NCI-H748 (cell line): ENCODE measurements at regions not wholly inside any gene's neighbourhood (a gene's known extent, or its start where the extent isn't known, plus 50 kb on each side); places are given as distances from the start of the nearest gene placed in this dataset.

Source experiments
- DNase-seq: peaks from one replicate; lab custom pipeline; 2025; ENCODE audit not compliant: unreplicated experiment; lab: John Stamatoyannopoulos, UW

DNA sequence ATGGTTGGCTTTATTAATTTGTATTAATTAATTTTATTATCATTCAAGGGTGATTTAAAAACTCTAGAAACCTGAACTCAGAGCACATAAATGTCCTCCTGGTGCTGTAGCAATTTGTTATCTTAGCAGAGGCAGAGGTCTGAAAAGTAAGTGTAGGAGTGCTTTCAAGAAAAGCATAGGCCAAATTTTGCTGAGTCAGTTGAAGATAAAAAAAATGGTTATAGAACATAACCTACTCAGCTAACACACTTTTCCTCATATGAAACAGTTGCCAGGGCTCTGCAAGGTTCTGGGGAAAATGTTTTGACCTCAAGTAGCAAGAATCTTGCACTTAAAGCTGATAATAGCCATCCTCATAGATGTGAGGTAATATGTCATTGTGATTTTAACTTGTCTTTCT lies 53.5 kb upstream of the CHODL start:
- no peak for DNase-seq

DNA sequence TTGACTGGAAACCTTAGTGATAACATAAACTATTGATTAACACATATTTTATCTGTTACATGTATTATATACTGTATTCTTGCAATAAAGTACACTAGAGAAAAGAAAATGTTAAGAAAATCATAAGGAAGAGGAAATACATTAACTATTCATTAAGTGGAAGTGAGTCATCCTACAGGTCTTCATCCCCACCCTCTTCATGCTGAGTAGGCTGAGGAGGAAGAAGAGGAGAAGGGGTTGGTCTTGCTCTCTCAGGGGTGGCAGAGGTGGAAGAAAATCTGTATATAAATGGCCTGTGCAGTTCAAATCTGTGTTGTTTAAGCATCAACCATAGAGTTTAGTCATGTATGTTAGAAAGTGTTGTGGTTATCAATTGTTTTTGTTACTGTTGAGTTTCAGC lies 66.1 kb upstream of the CHODL start:
- DNase-seq: no peak

DNA sequence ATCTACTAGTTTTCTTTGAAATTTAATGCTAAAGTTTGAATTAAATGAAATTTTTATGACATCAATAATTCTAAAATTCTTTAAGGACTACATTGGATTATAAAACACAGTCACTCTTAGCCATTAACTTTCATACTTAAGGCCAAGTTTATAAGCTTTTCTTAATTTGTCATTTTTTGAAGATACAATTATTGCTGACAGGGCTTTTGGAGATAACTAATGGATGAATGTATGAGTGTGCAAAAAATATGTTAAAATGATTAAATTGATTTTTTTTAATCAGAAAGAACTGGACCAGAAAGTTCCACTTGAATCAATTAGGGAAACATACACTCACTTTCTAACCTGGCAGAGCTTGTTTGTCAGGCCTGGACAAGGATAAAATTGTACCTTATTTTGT lies 70.3 kb upstream of the CHODL start:
- no peak for DNase-seq

DNA sequence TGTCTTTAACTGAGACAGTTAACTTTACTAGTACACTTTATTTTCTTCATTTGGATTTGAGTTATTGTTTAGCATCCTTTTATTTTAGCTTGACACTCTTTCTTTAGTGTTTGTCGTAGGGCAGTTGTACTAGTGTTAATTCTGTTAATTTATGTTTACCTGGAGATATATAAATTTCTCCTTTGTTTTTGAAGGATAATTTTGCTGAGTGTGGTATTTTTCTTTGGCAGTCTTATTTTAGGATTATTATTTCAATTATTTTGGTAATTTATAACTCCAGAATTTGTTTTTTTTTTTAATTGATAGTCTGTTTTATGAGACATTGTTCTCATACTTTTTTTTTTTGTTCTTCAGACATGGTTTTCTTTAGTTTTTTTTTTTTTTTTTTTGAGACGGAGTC lies 73.8 kb upstream of the CHODL start:
- no peak for DNase-seq

DNA sequence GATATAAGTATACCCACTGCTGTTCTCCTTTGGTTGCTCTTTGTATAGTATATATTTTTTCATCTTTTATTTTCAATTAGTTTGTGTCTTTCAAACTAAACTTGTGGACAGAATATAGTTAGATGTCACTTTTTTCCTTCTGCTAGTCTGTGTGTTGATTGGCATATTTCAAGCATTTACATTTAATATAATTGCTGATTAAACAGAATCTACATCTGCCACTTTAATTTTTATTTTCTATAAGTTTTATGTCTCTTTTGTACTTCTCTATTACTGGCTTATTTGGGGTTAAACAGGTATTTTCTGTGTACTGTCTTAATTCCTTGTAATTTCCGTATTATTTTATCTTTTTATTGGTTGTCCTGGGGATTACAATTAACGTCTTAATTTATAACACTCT lies 74.4 kb upstream of the CHODL start:
- no peak for DNase-seq

DNA sequence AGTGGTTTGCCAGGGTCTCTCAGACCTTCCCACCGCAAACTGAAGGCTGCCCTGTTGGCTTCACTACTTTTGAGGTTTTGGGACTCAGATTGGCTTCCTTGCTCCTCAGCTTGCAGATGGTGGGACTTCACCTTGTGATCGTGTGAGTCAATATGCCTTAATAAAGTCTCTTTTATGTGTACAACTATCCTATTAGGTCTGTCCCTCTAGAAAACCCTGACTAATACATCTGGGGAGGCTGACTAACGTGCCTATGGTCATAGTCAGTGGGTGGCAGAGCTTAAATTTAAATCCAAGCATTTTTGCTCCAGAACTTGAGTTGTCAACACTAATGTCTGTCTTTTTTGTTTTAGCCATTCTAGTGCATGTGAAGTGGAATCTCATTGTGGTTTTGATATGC lies 76.5 kb upstream of the CHODL start:
- no peak for DNase-seq

DNA sequence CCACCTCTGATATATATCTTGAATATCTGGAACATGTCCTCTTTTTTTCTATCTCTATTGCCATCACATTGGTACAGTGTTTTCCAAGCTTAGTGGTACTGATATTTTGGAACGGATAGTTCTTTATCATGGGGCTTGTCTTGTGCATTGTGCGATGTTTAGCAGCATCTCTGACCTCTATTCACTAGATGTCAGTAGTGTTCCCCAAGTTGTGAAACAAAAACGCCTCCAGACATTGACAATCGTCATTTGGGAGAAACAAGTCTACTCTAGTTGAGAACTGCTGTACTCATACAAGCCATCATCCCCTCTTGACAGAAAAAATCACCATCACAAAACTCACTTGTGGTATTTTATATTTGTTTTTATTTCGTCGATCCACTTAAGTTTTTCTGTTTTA lies 79.7 kb upstream of the CHODL start:
- DNase-seq: peak; percentile 11

DNA sequence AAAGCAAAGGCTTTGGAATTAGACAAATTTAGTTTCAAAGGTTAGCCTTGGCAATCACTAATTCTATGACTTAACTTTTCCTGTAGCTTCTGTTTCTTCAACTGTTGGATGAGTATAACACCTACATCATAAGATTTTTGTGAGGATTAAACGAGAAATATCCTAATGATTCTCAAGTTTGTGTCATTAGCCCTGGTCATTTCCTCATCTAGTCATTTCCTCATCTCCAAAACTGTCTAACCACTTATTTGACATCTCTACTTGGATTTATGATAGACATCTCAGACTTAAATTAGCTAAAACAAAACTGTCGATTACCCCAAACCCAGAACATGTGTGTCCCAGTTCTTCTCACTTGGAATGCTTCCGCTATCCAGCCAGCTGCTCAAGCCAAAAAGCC lies 80.2 kb upstream of the CHODL start:
- no peak for DNase-seq

DNA sequence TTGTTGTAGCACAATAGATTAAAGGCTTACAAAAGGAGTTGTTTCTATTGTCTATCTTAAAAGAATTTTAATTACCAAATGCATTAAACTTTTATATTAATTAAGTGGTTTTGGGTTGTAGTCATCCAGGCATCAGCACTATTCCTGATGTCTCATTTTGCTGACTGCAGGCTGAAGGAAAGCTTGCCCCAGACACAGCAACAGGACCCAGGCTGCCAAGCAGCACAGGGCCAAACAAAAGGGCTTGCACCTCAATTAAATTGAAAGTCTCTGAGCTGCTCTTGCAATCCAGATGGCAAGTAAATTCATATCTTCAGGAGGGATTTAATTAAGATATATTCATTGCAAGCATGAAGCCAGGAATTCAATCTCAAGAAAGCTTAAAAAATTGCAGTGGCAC lies 80.7 kb upstream of the CHODL start:
- no peak for DNase-seq

DNA sequence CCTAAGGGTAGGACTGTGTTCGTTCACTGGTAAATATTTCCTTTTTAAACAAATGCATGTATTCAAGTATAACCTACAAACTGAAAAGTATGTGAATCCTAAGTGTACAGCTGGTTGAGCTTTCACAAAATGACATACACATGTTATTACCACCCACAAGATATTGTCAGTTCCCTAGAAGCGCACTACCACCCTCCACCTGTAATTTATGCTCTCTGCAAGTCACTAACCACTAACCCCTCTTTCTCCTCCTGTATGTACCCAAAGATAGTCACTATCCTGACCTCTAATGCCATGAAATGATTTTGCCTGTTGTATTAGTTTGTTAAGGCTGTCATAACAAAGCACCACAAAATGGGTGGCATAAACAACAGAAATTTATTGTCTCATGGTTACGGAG lies 82.8 kb upstream of the CHODL start:
- DNase-seq: peak; percentile 6

DNA sequence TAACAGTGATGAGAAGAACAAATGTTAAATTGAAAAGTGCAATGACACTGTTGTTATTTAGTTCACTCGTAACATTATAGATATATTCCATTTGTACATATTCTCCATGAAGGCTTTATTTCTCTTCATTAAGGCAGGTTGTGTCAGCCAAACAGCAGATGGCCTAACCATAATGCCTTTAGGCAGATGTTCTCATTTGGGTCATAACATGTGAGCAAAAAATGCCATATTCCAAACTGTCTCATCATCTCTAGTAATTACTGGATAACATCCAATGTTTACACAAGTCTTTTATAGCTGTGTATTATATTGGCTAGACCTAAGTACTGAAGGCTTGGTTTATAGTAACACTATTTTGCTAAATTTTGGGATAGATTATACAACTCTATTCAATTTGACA lies 87.2 kb upstream of the CHODL start:
- DNase-seq: peak; percentile 84

DNA sequence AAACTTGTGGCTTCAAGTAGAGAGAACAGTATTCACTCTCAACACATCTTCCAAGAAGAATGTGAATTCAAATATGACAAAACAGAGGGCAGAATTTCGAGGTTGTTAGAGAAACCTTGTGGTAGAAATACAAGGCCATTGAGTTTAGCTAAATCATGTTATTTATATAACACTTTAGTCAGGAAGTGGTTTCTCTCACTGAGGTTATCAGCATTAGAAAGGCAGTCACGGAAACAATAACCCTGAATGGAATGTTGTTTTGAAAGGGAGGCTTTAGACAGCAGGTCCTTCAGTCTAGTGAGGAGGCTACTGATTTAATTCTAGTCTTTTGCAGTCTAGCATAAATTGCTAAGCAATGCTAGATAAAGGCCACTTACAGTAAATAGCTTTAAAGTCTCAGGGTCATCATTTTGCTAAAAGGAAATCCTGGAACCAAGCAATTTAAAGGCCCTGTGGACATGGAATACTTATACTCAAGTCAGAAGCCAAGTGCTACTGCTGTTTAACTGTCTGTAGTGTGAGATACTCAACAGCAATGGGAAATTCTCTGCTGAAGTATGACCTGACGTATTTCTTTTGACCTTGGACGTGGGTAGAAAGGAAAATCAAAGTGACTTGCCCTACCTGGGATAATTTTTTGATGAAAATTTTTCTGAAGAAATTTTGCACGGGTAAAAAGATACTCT lies 89.0 kb upstream of the CHODL start:
- DNase-seq: peak; percentile 50

DNA sequence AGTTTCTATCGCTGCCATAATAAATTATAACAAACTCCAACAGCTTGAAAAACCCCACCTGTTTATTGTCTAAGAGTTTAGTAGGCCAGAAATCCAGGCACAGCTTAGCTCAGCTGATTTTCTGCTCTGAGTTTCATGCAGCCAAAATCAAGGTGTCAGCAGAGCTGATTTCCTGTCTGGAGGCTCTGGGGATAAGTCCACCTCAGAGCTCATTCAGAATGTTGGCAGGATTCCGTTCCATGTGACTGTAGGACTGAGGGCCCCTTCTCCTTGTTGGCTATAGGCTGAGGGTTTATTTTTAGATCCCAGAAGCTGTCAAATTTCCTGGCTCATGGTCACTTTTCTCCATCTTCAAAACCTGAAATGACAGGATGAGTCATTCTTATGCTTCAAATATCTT lies 91.6 kb upstream of the CHODL start:
- no peak for DNase-seq

DNA sequence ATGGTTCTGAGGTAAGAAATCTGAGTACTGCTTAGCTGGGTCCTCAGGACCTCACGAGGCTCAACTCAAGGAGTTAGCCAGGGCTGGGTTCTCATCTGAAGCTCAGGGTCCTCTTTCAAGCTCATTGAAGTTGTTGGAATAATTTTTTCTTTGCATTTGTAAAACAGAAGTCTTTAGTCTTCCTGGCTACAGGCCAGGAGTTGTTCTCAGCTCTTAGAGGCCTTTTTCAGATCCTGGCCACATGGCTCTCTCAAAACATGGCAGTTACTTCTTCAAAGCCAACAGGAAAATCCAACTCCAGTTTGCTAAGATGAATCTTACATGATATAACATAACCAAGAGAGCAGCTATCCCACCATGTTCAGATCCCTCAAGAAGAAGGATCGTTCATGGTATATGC lies 92.3 kb upstream of the CHODL start:
- no peak for DNase-seq

DNA sequence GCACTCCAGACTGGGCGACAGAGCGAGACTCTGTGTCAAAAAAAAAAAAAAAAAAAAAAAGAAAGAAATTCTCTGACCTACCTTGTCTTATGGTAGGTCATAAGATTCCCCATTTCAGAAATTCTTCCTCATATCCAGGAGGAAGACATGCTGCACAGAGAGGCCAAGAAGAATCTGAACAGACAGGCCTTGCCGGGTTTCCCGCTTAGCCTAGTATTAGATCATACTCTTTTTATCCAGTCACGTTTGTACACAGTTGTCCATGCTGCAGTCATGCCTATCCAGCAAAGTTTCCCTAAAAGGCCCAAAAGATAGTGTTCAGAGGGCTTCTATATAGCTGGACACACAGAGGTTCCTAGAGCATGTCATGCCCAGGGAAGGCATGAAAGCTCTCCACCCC lies 93.6 kb upstream of the CHODL start:
- DNase-seq: no peak

DNA sequence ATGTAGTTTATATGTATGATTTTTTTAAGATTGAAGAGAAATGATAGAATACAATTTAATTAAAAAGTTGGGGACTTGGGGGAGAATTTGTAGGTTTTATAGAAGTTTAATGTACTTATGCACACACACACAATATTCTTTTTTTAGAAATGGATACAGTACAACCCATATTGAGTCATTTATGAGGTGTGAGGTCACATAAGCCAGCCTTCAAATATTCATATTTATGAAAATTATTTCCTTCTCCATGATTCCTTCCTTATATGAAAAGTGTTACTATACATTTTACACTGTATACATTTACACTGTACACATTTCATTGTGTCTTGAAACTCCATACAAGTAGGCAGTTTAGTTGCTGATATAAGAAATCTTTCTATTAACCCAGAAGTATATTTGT lies 96.2 kb upstream of the CHODL start:
- no peak for DNase-seq

DNA sequence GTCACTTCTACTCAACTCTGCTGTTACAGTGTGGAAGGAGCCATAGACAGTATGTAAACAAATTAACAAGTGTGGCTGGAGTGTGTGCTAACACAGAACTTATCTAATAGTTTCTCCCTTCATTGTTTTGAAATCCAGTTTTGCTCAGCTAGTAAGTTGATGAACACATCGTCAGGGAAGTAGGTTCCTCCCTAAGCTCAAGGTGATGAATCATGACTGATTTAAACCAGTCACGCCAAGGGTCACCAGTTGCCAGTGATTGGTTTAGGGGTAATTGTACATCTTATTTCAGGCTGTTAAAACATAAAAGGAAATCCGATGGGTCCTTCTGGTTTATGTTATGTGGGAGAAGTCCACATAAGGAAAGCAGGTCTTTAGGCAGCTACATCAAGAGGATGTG lies 97.0 kb upstream of the CHODL start:
- peak; percentile 11 for DNase-seq

DNA sequence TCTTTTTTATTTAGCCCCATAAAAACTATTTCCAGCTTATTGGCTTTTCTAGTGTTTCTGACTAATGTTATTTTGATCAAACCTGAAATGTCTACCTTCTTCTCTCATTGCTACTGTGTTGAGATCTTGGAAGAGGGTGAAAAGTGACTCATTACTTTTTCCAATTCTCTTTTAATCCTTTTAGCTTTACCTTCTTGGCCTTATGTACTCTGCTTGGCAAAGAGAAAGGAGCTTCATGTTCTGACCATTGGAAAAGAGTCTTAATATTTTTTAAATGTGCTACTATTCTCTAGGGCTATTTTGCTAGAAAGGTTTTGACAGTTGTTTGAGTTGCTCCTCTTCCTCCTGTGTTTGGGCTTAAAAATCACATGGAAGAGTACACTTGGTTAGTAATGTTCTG lies 97.8 kb upstream of the CHODL start:
- no peak for DNase-seq

DNA sequence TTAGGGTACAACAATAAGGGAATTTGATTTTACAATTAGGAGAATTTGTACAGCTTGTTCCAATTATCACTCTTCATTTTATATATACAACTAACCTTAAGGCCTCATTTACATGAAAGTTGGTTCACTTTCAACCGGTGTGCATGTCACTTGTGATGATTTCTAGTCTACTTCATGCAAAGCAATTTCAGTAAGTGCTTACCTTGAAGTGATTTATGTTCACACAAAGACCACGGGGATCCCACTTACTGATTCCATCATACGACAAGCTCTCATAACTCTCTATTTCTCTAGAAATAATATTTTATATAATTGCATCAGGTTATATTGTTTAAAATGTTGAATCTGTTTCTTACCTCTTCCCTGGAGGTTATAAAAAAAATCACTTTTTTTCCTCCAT lies 100.3 kb upstream of the CHODL start:
- peak; percentile 3 for DNase-seq

DNA sequence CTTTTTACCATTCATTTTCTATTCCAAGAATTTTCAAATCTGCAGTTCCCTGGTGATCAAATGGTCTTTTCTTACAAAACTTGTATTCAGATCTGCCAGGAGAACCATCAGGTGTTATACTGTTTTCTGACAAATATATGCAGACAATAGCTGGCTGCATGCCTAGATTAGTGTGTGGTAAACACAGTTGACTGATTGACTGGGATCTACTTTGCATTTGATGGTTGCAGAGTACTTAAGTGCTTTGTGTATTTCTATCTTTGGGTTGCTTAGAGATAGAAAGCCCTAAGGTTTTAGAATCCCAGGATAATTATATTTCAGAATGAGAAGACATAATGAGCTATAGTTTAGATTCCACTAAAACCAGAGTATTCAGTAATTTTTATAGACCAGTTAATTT lies 102.0 kb upstream of the CHODL start:
- peak; percentile 87 for DNase-seq

DNA sequence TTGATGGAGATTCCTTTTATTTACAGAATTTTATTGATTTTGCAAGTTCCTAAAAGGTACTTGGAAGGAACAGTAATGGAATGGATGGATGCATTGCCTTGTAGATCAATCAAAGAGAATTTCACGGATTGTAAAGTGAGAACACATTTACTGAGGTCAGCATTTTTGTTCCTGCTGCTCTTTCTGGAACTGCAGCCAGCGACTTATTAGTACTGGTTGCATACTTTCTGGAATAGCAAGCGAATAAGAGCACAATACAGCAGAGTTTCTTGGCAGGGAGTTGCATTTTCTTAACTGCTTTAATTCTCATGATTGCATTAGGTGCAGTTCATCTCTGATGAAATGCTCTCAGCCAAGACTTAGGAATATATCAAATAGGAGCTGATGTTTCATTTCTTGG lies 106.1 kb upstream of the CHODL start:
- no peak for DNase-seq

DNA sequence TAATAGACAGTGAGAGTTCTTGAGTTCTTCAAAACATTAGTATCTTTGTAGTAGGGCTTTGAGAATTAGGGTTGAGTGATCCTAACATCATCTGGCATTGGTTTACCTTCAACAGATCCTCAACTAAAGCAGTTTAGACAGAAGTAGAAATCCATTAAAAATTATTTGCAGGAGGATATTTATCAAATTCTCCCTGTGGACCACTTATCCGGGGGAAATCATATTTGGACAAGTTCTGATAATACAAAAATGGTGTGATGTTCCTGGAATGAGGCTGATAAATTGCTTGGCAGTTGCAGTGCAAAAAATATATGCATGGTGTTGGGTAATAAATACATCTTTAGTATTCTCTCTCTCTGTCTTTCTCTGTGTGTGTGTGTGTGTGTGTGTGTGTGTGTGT lies 115.1 kb upstream of the CHODL start:
- DNase-seq: no peak

DNA sequence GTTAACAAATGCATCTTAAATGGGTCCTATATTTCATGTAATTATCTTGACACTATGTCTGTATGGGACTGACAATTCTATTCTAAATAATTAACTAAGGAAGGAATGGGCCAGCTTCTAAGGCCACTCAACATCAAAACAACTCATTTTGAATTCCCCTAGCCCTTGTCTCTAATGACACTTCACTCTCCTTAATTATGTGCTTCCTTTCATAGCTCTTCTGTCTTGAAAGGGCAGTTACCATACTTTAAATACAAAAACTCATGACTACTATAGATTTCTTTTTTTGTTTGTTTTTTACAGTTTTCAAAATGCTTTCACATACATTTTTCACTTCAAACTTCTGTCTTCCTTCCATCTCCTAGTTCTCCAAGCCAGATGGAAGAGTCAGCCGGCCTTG lies 126.1 kb upstream of the CHODL start:
- no peak for DNase-seq

DNA sequence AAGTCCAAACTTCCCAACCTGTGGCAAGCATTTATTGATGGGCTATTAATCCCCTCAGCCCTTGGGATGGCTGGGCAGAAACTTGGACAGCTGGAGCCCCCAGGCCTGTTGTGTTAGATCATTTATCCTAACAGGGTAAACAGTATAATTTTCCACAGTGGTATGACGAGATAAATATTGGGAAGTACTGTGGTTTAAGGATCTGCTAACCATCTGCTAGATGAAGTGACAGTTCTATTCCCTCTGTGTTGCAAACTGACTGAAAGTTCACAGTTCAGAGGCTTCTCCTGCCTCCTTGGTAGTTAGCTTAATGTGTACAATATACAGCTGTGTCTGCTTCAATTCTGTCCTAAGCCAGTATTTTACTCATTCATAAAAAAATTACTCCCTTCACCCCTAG lies 127.5 kb upstream of the CHODL start:
- DNase-seq: no peak
